ENCODE measurements at regions not wholly inside any gene's neighbourhood (a gene's known extent, or its start where the extent isn't known, plus 50 kb on each side); places are given as distances from the start of the nearest gene placed in this dataset.

DNA sequence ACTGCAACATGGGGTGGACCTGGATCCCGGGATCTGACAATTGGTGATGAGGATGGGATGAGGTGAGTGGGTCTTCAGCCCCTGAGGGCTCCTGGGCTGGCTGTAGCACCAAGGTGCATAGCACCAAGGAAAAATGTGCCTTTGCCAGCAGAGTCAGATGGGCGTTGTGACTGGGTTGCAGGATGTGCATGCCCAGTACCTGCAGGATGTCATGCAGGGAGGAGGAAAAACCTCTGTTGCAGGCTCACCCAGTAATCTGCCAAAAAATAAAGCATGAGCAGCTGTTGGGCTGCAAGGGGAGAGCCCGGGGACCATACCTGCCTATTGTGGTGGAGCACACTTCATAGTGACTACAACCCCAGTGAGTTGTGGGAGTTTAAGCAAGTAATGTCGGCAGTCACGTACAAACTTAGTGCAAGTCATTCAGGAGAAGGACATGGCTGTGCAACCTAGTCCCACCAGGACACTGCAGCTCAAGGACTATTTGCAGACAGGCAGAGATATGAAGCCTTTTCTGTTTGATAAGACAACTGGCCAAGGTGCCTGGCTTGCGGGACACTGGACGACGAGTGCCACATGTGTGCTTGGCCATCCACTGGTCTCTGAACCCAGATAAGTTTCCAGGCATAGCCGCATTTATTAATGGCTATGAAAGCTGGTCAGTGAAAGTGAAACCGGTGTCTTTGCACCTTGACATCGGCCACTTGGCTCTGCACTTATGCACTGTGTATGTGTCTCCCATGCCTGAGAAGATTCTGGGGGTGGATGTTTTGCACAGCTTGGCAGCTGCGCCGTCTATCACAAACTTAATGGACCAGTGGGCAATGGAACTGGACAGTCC lies 499.8 kb downstream of the KCNJ2 start:
- intact Hi-C loops (cut with micrococcal nuclease; ENCODE audit: unreplicated experiment), result no loop called here
- Histone ChIP-seq H3K4me1 (ENCODE audit: insufficient read depth, low read length, poor library complexity, severe bottlenecking) (no peaks in the 10 kb centered on the region), H3K36me3 (ENCODE audit: insufficient read depth, low read length, poor library complexity, severe bottlenecking) (no peaks in the 10 kb centered on the region), H3K9me3 (ENCODE audit: low read depth, low read length, poor library complexity, severe bottlenecking) (no peaks in the 10 kb centered on the region), H3K4me3 (ENCODE audit: low read depth, low read length, poor library complexity, severe bottlenecking) (no peak overlapping the region), H3K27me3 (replicated peaks; ENCODE audit: insufficient read depth, low read depth, low read length, poor library complexity) (no peaks in the 10 kb centered on the region), H3K27ac (ENCODE audit: low read depth, low read length, poor library complexity, severe bottlenecking) (no peak overlapping the region)
- ChIA-PET POLR2A (ENCODE audit: low non-redundant PET) (no interaction called here), CTCF (no interaction called here)
- BruUV-seq (replicated peaks), result no TSS peak
- no peak for DNase-seq (ENCODE audit: low spot score)
- no peak for TF ChIP-seq EZH2 (IDR thresholded peaks at IDR 0.05; ENCODE audit: borderline replicate concordance, low read depth, low read length, poor library complexity, severe bottlenecking)
- TF ChIP-seq, protein P1, sequence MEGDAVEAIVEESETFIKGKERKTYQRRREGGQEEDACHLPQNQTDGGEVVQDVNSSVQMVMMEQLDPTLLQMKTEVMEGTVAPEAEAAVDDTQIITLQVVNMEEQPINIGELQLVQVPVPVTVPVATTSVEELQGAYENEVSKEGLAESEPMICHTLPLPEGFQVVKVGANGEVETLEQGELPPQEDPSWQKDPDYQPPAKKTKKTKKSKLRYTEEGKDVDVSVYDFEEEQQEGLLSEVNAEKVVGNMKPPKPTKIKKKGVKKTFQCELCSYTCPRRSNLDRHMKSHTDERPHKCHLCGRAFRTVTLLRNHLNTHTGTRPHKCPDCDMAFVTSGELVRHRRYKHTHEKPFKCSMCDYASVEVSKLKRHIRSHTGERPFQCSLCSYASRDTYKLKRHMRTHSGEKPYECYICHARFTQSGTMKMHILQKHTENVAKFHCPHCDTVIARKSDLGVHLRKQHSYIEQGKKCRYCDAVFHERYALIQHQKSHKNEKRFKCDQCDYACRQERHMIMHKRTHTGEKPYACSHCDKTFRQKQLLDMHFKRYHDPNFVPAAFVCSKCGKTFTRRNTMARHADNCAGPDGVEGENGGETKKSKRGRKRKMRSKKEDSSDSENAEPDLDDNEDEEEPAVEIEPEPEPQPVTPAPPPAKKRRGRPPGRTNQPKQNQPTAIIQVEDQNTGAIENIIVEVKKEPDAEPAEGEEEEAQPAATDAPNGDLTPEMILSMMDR (conservative IDR thresholded peaks at IDR 0.05; ENCODE audit: low read depth, low read length), result no peak

DNA sequence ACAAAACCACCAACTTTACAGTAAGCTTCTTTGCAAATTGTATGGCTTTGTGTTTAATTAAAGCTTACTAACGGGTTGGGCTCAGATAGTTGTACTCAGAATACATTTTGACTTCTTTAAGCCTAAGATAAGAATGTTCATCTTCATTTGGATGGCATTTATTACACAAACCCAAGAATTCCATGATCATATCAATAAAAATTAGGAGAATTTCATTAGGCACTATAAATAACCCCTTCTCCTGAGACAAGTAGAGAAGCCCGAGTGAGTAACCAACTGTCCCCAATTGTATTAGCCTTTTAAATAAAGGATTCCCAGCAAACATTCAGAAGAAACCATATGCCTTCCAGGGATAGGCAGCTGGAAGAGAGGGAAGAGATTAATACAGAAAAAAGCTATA lies 504.7 kb downstream of the KCNJ2 start:
- intact Hi-C loops (cut with micrococcal nuclease; ENCODE audit: unreplicated experiment), result no loop called here
- Histone ChIP-seq H3K36me3 (ENCODE audit: insufficient read depth, low read length, poor library complexity, severe bottlenecking) (no peaks in the 10 kb centered on the region), H3K27ac (ENCODE audit: low read depth, low read length, poor library complexity, severe bottlenecking) (no peak overlapping the region), H3K9me3 (ENCODE audit: low read depth, low read length, poor library complexity, severe bottlenecking) (no peaks in the 10 kb centered on the region), H3K27me3 (replicated peaks; ENCODE audit: insufficient read depth, low read depth, low read length, poor library complexity) (no peaks in the 10 kb centered on the region), H3K4me1 (ENCODE audit: insufficient read depth, low read length, poor library complexity, severe bottlenecking) (no peaks in the 10 kb centered on the region), H3K4me3 (ENCODE audit: low read depth, low read length, poor library complexity, severe bottlenecking) (no peak overlapping the region)
- BruUV-seq (replicated peaks), result no TSS peak
- no peak for DNase-seq (ENCODE audit: low spot score)
- TF ChIP-seq, protein P1 (conservative IDR thresholded peaks at IDR 0.05; ENCODE audit: low read depth, low read length), result no peak
- TF ChIP-seq EZH2 (IDR thresholded peaks at IDR 0.05; ENCODE audit: borderline replicate concordance, low read depth, low read length, poor library complexity, severe bottlenecking), result no peak
- ChIA-PET POLR2A (ENCODE audit: low non-redundant PET) (no interaction called here), CTCF (no interaction called here)

DNA sequence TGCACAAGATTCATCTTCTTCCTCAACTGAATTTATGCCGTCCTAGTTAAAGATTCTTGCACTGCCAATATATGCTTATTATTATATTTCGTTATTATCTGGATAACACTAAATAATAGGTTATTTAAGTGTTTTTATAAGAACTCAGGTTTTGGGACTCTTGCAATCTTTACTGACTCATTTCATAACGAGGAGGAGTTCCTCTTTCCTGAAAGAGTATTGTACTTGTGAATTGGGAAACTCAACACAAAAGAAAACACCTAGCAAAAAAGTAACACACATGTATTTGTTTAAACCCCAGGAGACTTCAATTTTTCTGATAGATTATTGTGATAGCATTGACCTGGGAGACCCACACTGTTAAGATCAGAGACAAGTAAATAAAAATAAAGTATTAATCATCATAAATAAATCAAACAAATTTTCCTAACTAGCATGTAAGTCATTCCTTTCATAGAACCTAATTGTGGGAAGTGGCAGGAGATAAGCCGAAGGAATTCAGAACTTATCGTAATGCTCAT lies 505.8 kb downstream of the KCNJ2 start:
- no peaks in the 10 kb centered on the region for H3K9me3 ChIP-seq (ENCODE audit: low read depth, low read length, poor library complexity, severe bottlenecking)
- H3K4me3 ChIP-seq (ENCODE audit: low read depth, low read length, poor library complexity, severe bottlenecking), result no peak overlapping the region
- ChIA-PET CTCF (no interaction called here), POLR2A (ENCODE audit: low non-redundant PET) (no interaction called here)
- H3K27ac ChIP-seq (ENCODE audit: low read depth, low read length, poor library complexity, severe bottlenecking), result no peak overlapping the region
- no peaks in the 10 kb centered on the region for H3K36me3 ChIP-seq (ENCODE audit: insufficient read depth, low read length, poor library complexity, severe bottlenecking)
- no peaks in the 10 kb centered on the region for H3K4me1 ChIP-seq (ENCODE audit: insufficient read depth, low read length, poor library complexity, severe bottlenecking)
- BruUV-seq (replicated peaks), result no TSS peak
- H3K27me3 ChIP-seq (replicated peaks; ENCODE audit: insufficient read depth, low read depth, low read length, poor library complexity), result no peaks in the 10 kb centered on the region
- no peak for DNase-seq (ENCODE audit: low spot score)
- TF ChIP-seq, protein P1 (conservative IDR thresholded peaks at IDR 0.05; ENCODE audit: low read depth, low read length), result no peak
- TF ChIP-seq EZH2 (IDR thresholded peaks at IDR 0.05; ENCODE audit: borderline replicate concordance, low read depth, low read length, poor library complexity, severe bottlenecking), result no peak
- intact Hi-C loops (cut with micrococcal nuclease; ENCODE audit: unreplicated experiment), result no loop called here
